ENCODE measurements at regions not wholly inside any gene's neighbourhood (a gene's known extent, or its start where the extent isn't known, plus 50 kb on each side); places are given as distances from the start of the nearest gene placed in this dataset.

DNA sequence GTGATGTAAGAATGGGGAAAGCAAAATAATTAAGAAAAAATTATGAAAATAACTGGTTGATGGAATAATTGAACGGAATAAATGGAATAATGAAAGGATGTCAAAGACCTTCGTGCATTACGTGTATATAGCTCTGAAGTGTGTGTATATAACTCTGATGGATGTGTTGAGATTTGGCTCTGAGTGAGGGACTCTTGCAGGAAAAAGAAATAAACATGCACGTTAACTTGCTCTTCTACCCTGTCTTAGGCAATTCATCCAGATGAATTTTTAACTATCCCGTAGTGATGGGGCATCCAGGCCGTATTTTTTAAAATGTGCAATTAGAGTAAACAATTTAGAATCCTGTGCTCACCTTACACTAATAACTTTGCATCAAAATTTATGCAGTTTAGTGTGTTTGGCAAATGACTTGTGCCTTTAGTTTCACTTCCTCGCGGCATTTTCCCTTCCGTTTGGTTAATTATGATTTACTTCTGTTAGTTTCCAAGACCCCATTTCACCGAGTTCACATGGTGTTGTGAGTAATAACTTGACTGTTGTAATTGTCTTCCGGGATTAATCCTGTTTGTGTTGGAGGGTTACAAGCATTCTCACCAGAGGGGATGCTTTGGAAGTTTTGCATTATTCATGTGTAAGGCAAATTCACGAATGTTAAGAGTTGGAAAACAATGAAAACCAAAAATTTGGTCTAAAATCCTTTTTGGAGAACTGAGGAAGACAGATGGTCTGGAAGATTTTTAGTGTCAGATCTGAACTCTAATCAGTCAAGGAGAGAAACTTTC lies 256.5 kb upstream of the FAT1 start:
- TF ChIP-seq CTCF (IDR thresholded peaks at IDR 0.05), result no peak
- no peak for TF ChIP-seq POLR2A (IDR thresholded peaks at IDR 0.05)
